SW480 (cell line): ENCODE measurements at regions not wholly inside any gene's neighbourhood (a gene's known extent, or its start where the extent isn't known, plus 50 kb on each side); places are given as distances from the start of the nearest gene placed in this dataset.

Experiments
- DNase-seq: peaks from one replicate; pipeline ENCODE4 v3.0.0-alpha.2; 2016; ENCODE audit warnings: low spot score

GRCh38 chr1:22264464-22265341 lies 121.8 kb upstream of the WNT4 start:
- no peak for DNase-seq

- no peak for DNase-seq
These were observed 123.2 kb upstream of the WNT4 start for GRCh38 chr1:22266141-22266540.

- no peak for DNase-seq
These were observed 124.7 kb upstream of the WNT4 start for GRCh38 chr1:22267413-22268175.

- DNase-seq = no peak
These were observed 125.4 kb upstream of the WNT4 start for GRCh38 chr1:22268327-22268726.

- no peak for DNase-seq
These were observed 129.2 kb upstream of the WNT4 start for GRCh38 chr1:22271847-22272801.

GRCh38 chr1:22273686-22274681 lies 131.1 kb upstream of the WNT4 start:
- no peak for DNase-seq

- DNase-seq = no peak
These were observed 132.3 kb upstream of the WNT4 start for GRCh38 chr1:22275167-22275566.

- peak; percentile 54 for DNase-seq
These were observed 132.9 kb upstream of the WNT4 start for GRCh38 chr1:22275626-22276395.

- no peak for DNase-seq
These were observed 133.5 kb upstream of the WNT4 start for GRCh38 chr1:22276396-22276748.

GRCh38 chr1:22277662-22278061 lies 134.8 kb upstream of the WNT4 start:
- DNase-seq = no peak

- DNase-seq = no peak
These were observed 136.8 kb upstream of the WNT4 start for GRCh38 chr1:22279735-22280134.

- DNase-seq = no peak
These were observed 137.6 kb upstream of the WNT4 start for GRCh38 chr1:22280526-22280925.

- DNase-seq = no peak
These were observed 138.8 kb upstream of the WNT4 start for GRCh38 chr1:22281521-22282363.

- DNase-seq = no peak
These were observed 139.6 kb upstream of the WNT4 start for GRCh38 chr1:22282364-22282995.

GRCh38 chr1:22283596-22283995 lies 140.7 kb upstream of the WNT4 start:
- DNase-seq = no peak

- no peak for DNase-seq
These were observed 141.3 kb upstream of the WNT4 start for GRCh38 chr1:22284236-22284635.

GRCh38 chr1:22284906-22285548 lies 142.1 kb upstream of the WNT4 start:
- DNase-seq = no peak
